Cardiac muscle cell (in vitro differentiated cells and primary cell): ENCODE measurements at regions not wholly inside any gene's neighbourhood (a gene's known extent, or its start where the extent isn't known, plus 50 kb on each side); places are given as distances from the start of the nearest gene placed in this dataset.

Source experiments
- DNase-seq, 2 donors: peaks; one replicate each; pipeline versions ENCODE4 v3.0.0 to v3.0.0-alpha.2; 2010 to 2017; ENCODE audit warnings: low read depth in 1 of 2, low spot score in 1 of 2
- H3K27ac ChIP-seq: fragments of 200-600 bp; sonication (generic); 2 replicates; pipeline ENCODE4 v1.5.1; 2016
- H3K27me3 ChIP-seq: fragments of 200-600 bp; sonication (generic); 2 replicates; pipeline ENCODE4 v1.6.0; 2016; ENCODE audit warnings: control low read depth
- H3K36me3 ChIP-seq: fragments of 200-600 bp; sonication (generic); 2 replicates; pipeline ENCODE4 v1.5.1; 2016; ENCODE audit warnings: control low read depth
- H3K4me1 ChIP-seq: fragments of 200-600 bp; sonication (generic); 2 replicates; pipeline ENCODE4 v1.8.1; 2017; ENCODE audit warnings: low read depth, mild to moderate bottlenecking, mixed run types
- H3K4me3 ChIP-seq: fragments of 200-600 bp; sonication (generic); 2 replicates; pipeline ENCODE4 v1.5.1; 2016; ENCODE audit warnings: mild to moderate bottlenecking
- H3K9me3 ChIP-seq: fragments of 200-600 bp; sonication (generic); 2 replicates; pipeline ENCODE4 v1.5.1; 2017; ENCODE audit warnings: low read depth, mild to moderate bottlenecking, control low read depth
- CTCF ChIP-seq: IDR thresholded peaks from 2 replicates; pipeline ENCODE4 v1.5.1; 2012; ENCODE audit warnings: low read depth, mild to moderate bottlenecking, low read length

GRCh38 chr6:150537893-150538292 is 61.8 kb upstream of the PLEKHG1 start:
- H3K27me3 ChIP-seq = no peaks in the 10 kb centered on the region
- H3K4me3 ChIP-seq = no peak overlapping the region
- H3K27ac ChIP-seq = no peak overlapping the region
- H3K9me3 ChIP-seq = no peaks in the 10 kb centered on the region
- no peaks in the 10 kb centered on the region for H3K36me3 ChIP-seq
- DNase-seq = no peak
- TF ChIP-seq CTCF = no peak
- H3K4me1 ChIP-seq = no peaks in the 10 kb centered on the region

GRCh38 chr6:150539111-150539510 is 60.6 kb upstream of the PLEKHG1 start:
- Histone ChIP-seq H3K9me3 (no peaks in the 10 kb centered on the region), H3K4me1 (no peaks in the 10 kb centered on the region), H3K27ac (no peak overlapping the region), H3K36me3 (no peaks in the 10 kb centered on the region), H3K4me3 (no peak overlapping the region), H3K27me3 (no peaks in the 10 kb centered on the region)
- no peak for TF ChIP-seq CTCF
- DNase-seq = no peak

DNA sequence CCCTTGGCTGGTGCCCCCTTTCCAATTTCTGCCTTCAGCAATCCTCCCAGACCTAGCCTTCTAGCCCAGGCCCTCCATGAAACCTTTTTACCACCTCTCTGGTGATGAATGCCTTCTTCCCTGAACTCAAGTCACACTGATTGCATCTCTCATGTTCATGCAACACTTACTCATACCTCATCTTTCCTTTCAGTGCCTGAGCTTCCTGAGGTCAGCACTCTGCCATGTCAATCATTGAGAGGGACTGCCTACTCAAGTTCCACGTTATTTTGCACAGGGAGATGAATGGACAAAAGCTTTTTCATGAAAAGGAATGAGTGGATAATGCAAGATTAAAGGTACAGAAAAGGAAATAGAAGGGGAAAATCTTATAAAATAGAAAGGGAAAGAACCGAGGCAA is 60.1 kb upstream of the PLEKHG1 start:
- Histone ChIP-seq H3K4me1 (no peaks in the 10 kb centered on the region), H3K4me3 (no peak overlapping the region), H3K36me3 (no peaks in the 10 kb centered on the region), H3K27me3 (no peaks in the 10 kb centered on the region), H3K9me3 (no peaks in the 10 kb centered on the region), H3K27ac (no peak overlapping the region)
- no peak for TF ChIP-seq CTCF
- DNase-seq = no peak

DNA sequence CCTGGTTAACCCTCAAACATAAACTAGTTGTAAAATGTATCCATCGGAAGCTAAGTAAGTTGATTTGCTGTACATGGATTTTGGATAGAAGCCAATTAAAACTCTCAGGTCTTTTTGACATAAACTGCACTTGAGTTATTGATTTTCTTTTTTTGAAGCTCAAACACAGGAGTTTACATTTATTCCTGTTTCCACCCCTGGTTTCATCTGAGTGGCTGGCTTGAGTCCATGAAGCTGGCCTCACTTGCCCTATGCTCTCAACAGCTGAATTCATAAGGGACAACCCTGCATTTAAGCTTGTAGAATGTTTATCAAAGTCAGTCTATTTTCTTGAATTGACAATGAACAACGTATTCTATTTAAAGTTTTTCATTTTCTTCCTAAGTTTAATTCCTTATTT is 58.1 kb upstream of the PLEKHG1 start:
- H3K4me3 ChIP-seq = no peak overlapping the region
- TF ChIP-seq CTCF = no peak
- no peaks in the 10 kb centered on the region for H3K36me3 ChIP-seq
- DNase-seq = no peak
- H3K9me3 ChIP-seq = no peaks in the 10 kb centered on the region
- no peaks in the 10 kb centered on the region for H3K27me3 ChIP-seq
- no peak overlapping the region for H3K27ac ChIP-seq
- no peaks in the 10 kb centered on the region for H3K4me1 ChIP-seq

DNA sequence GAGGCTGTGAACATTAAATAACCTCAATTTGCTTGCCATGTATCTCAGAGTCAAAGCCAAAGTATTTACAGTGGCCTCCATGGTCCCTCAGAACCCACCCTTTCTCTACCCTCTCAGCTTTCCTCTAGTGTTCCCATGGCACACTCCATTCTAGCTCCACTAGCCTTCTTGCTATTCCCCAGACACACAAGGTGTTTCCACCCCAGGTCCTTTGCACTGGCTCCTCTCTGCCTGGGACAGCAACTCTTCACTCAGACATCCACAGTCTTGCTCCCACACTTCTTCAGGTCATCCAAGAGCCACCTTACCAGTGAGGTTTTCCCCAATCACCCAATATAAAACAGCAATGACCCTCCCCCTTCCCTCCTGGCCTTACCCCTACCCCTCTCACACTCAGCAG is 56.5 kb upstream of the PLEKHG1 start:
- no peaks in the 10 kb centered on the region for H3K9me3 ChIP-seq
- H3K27me3 ChIP-seq = no peaks in the 10 kb centered on the region
- no peaks in the 10 kb centered on the region for H3K36me3 ChIP-seq
- TF ChIP-seq CTCF = no peak
- no peak overlapping the region for H3K4me3 ChIP-seq
- no peaks in the 10 kb centered on the region for H3K4me1 ChIP-seq
- no peak for DNase-seq
- no peak overlapping the region for H3K27ac ChIP-seq

DNA sequence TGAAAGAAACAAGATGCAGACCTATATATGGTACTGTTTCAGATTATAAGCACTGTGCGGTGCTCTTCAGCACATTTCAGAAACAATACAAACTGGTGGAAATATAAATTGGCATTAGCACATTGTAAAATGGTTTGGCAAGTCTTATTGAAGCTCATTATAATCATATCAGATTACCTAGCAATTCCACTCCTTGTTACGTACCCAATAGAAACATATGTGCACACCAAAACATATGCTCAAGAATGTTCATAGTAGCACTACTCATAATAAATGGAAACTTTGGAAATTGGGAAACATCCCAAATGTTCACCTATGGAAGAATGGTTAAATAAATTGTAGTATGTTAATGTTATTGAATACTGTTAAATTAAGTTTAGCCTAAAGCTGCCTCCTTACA is 54.9 kb upstream of the PLEKHG1 start:
- Histone ChIP-seq H3K4me3 (no peak overlapping the region), H3K27me3 (no peaks in the 10 kb centered on the region), H3K36me3 (no peaks in the 10 kb centered on the region), H3K4me1 (no peaks in the 10 kb centered on the region), H3K27ac (no peak overlapping the region), H3K9me3 (no peaks in the 10 kb centered on the region)
- no peak for DNase-seq
- TF ChIP-seq CTCF = no peak
